ENCODE measurements at regions not wholly inside any gene's neighbourhood (a gene's known extent, or its start where the extent isn't known, plus 50 kb on each side); places are given as distances from the start of the nearest gene placed in this dataset.

GRCh38 chr6:151154418-151154817 lies 85.3 kb upstream of the AKAP12 start:
- no peak overlapping the region for H3K4me2 ChIP-seq (replicated peaks; ENCODE audit: extremely low read depth, low read length, poor library complexity, severe bottlenecking)
- no peak overlapping the region for H2AFZ ChIP-seq (ENCODE audit: insufficient read depth, low read depth, low read length, poor library complexity, severe bottlenecking)
- no peaks in the 10 kb centered on the region for H3K79me2 ChIP-seq (ENCODE audit: insufficient read depth, low read length)
- no peaks in the 10 kb centered on the region for H3K27me3 ChIP-seq (ENCODE audit: control insufficient read depth in 2 of 2, insufficient read depth in 2 of 2, low read length in 2 of 2)
- Mint-ChIP-seq H3K27me3 (ENCODE audit: low read depth in 3 of 3) (peaks cover 5 to 8% (median 8%) of the 10 kb centered on the region in 3 donors), H3K27ac (no peak overlapping the region), H3K4me1 (no peaks in the 10 kb centered on the region), H3K9me3 (peaks cover 0 to 4% (median 0%) of the 10 kb centered on the region in 7 donors), H3K4me3 (no peak overlapping the region), H3K36me3 (no peaks in the 10 kb centered on the region)
- no peak for TF ChIP-seq CTCF (IDR thresholded peaks at IDR 0.05)
- H3K9ac ChIP-seq (ENCODE audit: insufficient read depth, low read length, poor library complexity, severe bottlenecking), result no peak overlapping the region
- no peaks in the 10 kb centered on the region for H3K36me3 ChIP-seq (replicated peaks in 1 of 2; ENCODE audit: control insufficient read depth in 1 of 2, insufficient read depth in 2 of 2, low read length in 2 of 2)
- no peaks in the 10 kb centered on the region for H3K9me3 ChIP-seq (replicated peaks in 1 of 2; ENCODE audit: control insufficient read depth in 1 of 2, insufficient read depth in 1 of 2, low read length in 2 of 2)
- no peaks in the 10 kb centered on the region for H3K4me1 ChIP-seq (ENCODE audit: control insufficient read depth in 1 of 2, insufficient read depth in 2 of 2, low read length in 2 of 2)
- intact Hi-C loops (cut with micrococcal nuclease), result no loop called here
- WGBS (ENCODE audit: insufficient coverage), result no CpG with 5 or more reads among the region's 2 CpGs
- no peak for DNase-seq
- H4K20me1 ChIP-seq (ENCODE audit: insufficient read depth, low read length), result no peaks in the 10 kb centered on the region
- no peak overlapping the region for H3K27ac ChIP-seq (ENCODE audit: low read depth in 1 of 2, low read length in 2 of 2)
- H3K4me3 ChIP-seq (replicated peaks in 1 of 3; ENCODE audit: low read depth in 2 of 3, low read length in 3 of 3), result no peak overlapping the region

DNA sequence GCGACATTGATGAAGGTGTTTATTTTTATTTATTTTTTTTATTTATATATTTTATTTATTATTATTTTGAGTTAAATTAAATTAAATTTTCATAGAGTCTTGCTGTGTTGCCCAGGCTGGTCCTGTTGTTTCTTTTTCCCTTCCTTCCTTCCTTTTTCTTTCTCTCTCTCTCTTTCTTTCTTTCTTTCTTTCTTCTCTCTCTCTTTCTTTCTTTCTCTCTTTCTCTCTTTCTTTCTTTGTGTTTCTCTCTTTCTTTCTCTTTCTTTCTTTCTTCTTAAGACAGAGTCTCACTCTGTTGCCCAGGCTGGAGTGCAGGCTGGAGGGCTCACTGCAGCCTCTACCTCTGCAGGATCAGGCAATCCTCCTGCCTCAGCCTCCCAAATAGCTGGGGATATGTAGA lies 84.7 kb upstream of the AKAP12 start:
- Histone ChIP-seq H3K27me3 (ENCODE audit: control insufficient read depth in 2 of 2, insufficient read depth in 2 of 2, low read length in 2 of 2) (no peaks in the 10 kb centered on the region), H3K4me2 (replicated peaks; ENCODE audit: extremely low read depth, low read length, poor library complexity, severe bottlenecking) (no peak overlapping the region), H3K9ac (ENCODE audit: insufficient read depth, low read length, poor library complexity, severe bottlenecking) (no peak overlapping the region), H3K27ac (ENCODE audit: low read depth in 1 of 2, low read length in 2 of 2) (no peak overlapping the region), H3K9me3 (replicated peaks in 1 of 2; ENCODE audit: control insufficient read depth in 1 of 2, insufficient read depth in 1 of 2, low read length in 2 of 2) (no peaks in the 10 kb centered on the region), H3K79me2 (ENCODE audit: insufficient read depth, low read length) (no peaks in the 10 kb centered on the region), H3K36me3 (replicated peaks in 1 of 2; ENCODE audit: control insufficient read depth in 1 of 2, insufficient read depth in 2 of 2, low read length in 2 of 2) (no peaks in the 10 kb centered on the region), H2AFZ (ENCODE audit: insufficient read depth, low read depth, low read length, poor library complexity, severe bottlenecking) (no peak overlapping the region), H3K4me1 (ENCODE audit: control insufficient read depth in 1 of 2, insufficient read depth in 2 of 2, low read length in 2 of 2) (no peaks in the 10 kb centered on the region), H4K20me1 (ENCODE audit: insufficient read depth, low read length) (no peaks in the 10 kb centered on the region), H3K4me3 (replicated peaks in 1 of 3; ENCODE audit: low read depth in 2 of 3, low read length in 3 of 3) (no peak overlapping the region)
- no peak overlapping the region for H3K4me3 Mint-ChIP-seq
- no peak for TF ChIP-seq CTCF (IDR thresholded peaks at IDR 0.05)
- peaks cover 0 to 4% (median 0%) of the 10 kb centered on the region in 7 donors for H3K9me3 Mint-ChIP-seq
- no CpG with 5 or more reads among the region's 1 CpG for WGBS (ENCODE audit: insufficient coverage)
- H3K4me1 Mint-ChIP-seq, result no peaks in the 10 kb centered on the region
- H3K27ac Mint-ChIP-seq, result no peak overlapping the region
- DNase-seq, result no peak
- H3K36me3 Mint-ChIP-seq, result no peaks in the 10 kb centered on the region
- intact Hi-C loops (cut with micrococcal nuclease), result no loop called here
- H3K27me3 Mint-ChIP-seq (ENCODE audit: low read depth in 3 of 3), result peaks cover 6 to 8% (median 8%) of the 10 kb centered on the region in 3 donors

Data from CD14-positive monocyte (primary cell).